Retinal pigment epithelial cell (primary cell): ENCODE measurements at regions not wholly inside any gene's neighbourhood (a gene's known extent, or its start where the extent isn't known, plus 50 kb on each side); places are given as distances from the start of the nearest gene placed in this dataset.

Source experiments
- DNase-seq: peaks from one replicate; pipeline ENCODE4 v3.0.0-alpha.2; 2010; ENCODE audit warnings: low read depth
- H3K4me3 ChIP-seq: 2 replicates; pipeline ENCODE4 v1.5.1; 2011; ENCODE audit warnings: mild to moderate bottlenecking, low read length, control low read depth, moderate library complexity
- CTCF ChIP-seq: conservative IDR thresholded peaks from 2 replicates; pipeline ENCODE4 v1.5.1; 2011; ENCODE audit warnings: low read depth, low read length, control low read depth, inconsistent platforms

GRCh38 chr13:44176173-44176572, 197.5 kb upstream of the SERP2 start:
- H3K4me3 ChIP-seq: no peak overlapping the region
- DNase-seq: no peak
- no peak for TF ChIP-seq CTCF

GRCh38 chr13:44180876-44181536, 192.6 kb upstream of the SERP2 start:
- no peak for TF ChIP-seq CTCF
- no peak overlapping the region for H3K4me3 ChIP-seq
- no peak for DNase-seq

GRCh38 chr13:44181931-44182330, 191.7 kb upstream of the SERP2 start:
- no peak overlapping the region for H3K4me3 ChIP-seq
- DNase-seq: no peak
- TF ChIP-seq CTCF: no peak

- no peak overlapping the region for H3K4me3 ChIP-seq
- TF ChIP-seq CTCF: no peak
- no peak for DNase-seq
These were observed 188.9 kb upstream of the SERP2 start for GRCh38 chr13:44184740-44185139.

GRCh38 chr13:44188257-44188656, 185.4 kb upstream of the SERP2 start:
- H3K4me3 ChIP-seq: no peak overlapping the region
- DNase-seq: no peak
- no peak for TF ChIP-seq CTCF

- no peak for TF ChIP-seq CTCF
These were observed 184.5 kb upstream of the SERP2 start for GRCh38 chr13:44189085-44189484.

GRCh38 chr13:44191103-44191502, 182.5 kb upstream of the SERP2 start:
- no peak overlapping the region for H3K4me3 ChIP-seq
- DNase-seq: no peak
- no peak for TF ChIP-seq CTCF

More at GRCh38 chr13:44189085-44189484, 184.5 kb upstream of the SERP2 start:
- DNase-seq: no peak
- no peak overlapping the region for H3K4me3 ChIP-seq
